ENCODE measurements at regions not wholly inside any gene's neighbourhood (a gene's known extent, or its start where the extent isn't known, plus 50 kb on each side); places are given as distances from the start of the nearest gene placed in this dataset.

DNA sequence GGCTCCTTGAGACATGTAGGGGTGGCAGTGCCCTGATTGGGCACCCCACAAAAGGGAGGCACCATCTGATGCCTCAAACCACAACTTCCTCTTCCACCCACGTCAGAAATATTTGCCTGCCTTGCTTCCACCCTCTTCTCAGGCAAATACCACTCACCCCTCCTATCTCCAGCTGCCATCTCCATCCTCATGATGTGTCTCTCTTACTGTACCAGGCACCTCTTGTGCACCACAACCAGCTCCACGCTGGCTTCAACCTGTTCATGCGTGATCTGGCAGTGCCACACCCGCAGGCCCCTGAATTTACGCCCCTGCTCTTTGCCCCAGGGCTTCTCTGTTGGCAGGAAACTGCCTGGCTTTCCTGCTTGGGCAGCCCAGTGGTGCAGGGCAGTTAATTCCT, 87.8 kb upstream of the HSPA9 start:
- no peak overlapping the region for H3K4me3 ChIP-seq (ENCODE audit: low read depth, low read length)
- no peaks in the 10 kb centered on the region for H3K27me3 ChIP-seq (replicated peaks)
- DNase-seq = no peak
- H3K27ac ChIP-seq = no peak overlapping the region
- in situ Hi-C loops (cut with HindIII; ENCODE audit: low pct_ligation_motif_present, low sequenced_read_pairs) = no loop called here
- TF ChIP-seq, protein P1, sequence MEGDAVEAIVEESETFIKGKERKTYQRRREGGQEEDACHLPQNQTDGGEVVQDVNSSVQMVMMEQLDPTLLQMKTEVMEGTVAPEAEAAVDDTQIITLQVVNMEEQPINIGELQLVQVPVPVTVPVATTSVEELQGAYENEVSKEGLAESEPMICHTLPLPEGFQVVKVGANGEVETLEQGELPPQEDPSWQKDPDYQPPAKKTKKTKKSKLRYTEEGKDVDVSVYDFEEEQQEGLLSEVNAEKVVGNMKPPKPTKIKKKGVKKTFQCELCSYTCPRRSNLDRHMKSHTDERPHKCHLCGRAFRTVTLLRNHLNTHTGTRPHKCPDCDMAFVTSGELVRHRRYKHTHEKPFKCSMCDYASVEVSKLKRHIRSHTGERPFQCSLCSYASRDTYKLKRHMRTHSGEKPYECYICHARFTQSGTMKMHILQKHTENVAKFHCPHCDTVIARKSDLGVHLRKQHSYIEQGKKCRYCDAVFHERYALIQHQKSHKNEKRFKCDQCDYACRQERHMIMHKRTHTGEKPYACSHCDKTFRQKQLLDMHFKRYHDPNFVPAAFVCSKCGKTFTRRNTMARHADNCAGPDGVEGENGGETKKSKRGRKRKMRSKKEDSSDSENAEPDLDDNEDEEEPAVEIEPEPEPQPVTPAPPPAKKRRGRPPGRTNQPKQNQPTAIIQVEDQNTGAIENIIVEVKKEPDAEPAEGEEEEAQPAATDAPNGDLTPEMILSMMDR (IDR thresholded peaks at IDR 0.05; ENCODE audit: low read depth, low read length, missing control alignments) = no peak
- no peaks in the 10 kb centered on the region for H3K36me3 ChIP-seq (replicated peaks)

GRCh38 chr5:138662599-138662998, 87.4 kb upstream of the HSPA9 start:
- no peaks in the 10 kb centered on the region for H3K36me3 ChIP-seq (replicated peaks)
- no peak for DNase-seq
- TF ChIP-seq, protein P1 (IDR thresholded peaks at IDR 0.05; ENCODE audit: low read depth, low read length, missing control alignments) = no peak
- H3K4me3 ChIP-seq (ENCODE audit: low read depth, low read length) = no peak overlapping the region
- in situ Hi-C loops (cut with HindIII; ENCODE audit: low pct_ligation_motif_present, low sequenced_read_pairs) = no loop called here
- no peaks in the 10 kb centered on the region for H3K27me3 ChIP-seq (replicated peaks)
- H3K27ac ChIP-seq = no peak overlapping the region

DNA sequence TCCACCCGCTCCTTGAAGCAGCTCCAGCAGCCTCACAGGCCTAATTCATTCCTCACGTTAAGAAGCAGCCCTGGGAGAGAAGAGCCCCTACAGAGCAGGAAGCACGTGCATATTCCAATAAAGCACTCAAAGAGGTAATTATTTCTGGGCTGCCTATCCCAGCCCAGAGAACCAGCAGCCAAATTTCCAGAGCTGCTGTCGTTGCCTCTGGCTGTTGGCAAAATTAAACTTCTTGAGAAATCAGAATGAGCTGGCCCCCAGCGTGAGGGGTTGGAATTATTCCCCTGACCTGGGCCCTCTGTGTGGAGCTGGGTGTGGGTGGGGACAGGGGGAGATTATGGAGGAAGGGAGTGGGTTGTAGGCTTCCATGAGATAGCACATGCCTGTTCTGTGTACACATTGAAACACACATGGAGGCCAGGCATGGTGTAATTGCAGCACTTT, 86.8 kb upstream of the HSPA9 start:
- DNase-seq = no peak
- TF ChIP-seq, protein P1 (IDR thresholded peaks at IDR 0.05; ENCODE audit: low read depth, low read length, missing control alignments) = no peak
- in situ Hi-C loops (cut with HindIII; ENCODE audit: low pct_ligation_motif_present, low sequenced_read_pairs) = no loop called here
- Histone ChIP-seq H3K36me3 (replicated peaks) (no peaks in the 10 kb centered on the region), H3K27me3 (replicated peaks) (no peaks in the 10 kb centered on the region), H3K27ac (no peak overlapping the region), H3K4me3 (ENCODE audit: low read depth, low read length) (no peak overlapping the region)

GRCh38 chr5:138661291-138661960, 86.2 kb upstream of the HSPA9 start:
- no peaks in the 10 kb centered on the region for H3K36me3 ChIP-seq (replicated peaks)
- in situ Hi-C loops (cut with HindIII; ENCODE audit: low pct_ligation_motif_present, low sequenced_read_pairs) = no loop called here
- TF ChIP-seq, protein P1 (IDR thresholded peaks at IDR 0.05; ENCODE audit: low read depth, low read length, missing control alignments) = no peak
- H3K4me3 ChIP-seq (ENCODE audit: low read depth, low read length) = no peak overlapping the region
- no peak for DNase-seq
- no peaks in the 10 kb centered on the region for H3K27me3 ChIP-seq (replicated peaks)
- no peak overlapping the region for H3K27ac ChIP-seq

DNA sequence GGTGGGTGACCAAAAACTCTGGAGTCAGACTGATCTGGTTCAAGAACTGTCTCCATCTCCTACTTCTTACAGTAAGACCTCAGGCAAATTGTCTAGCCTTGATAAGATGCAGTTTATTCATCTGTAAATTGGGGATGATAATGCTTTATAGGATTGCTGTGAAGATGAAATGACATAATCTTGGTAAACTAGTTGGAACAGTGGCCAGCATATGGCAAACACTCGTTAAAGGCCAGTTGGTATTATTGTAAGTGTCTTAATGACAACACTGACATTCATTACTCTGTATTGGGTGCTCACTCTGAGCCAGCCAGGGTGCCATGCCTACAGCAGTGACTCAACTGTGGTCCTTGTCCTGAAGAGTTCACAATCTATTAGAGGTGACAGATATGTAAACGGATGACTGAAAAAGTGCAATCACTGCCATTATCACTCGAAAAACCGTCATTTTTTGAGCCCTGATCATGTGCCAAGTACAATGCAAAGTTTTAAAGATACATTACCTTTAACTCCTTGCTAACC, 84.9 kb upstream of the HSPA9 start:
- H3K36me3 ChIP-seq (replicated peaks) = no peaks in the 10 kb centered on the region
- H3K27me3 ChIP-seq (replicated peaks) = no peaks in the 10 kb centered on the region
- in situ Hi-C loops (cut with HindIII; ENCODE audit: low pct_ligation_motif_present, low sequenced_read_pairs) = no loop called here

More for the DNA sequence above, 84.9 kb upstream of the HSPA9 start:
- Histone ChIP-seq H3K27ac (no peak overlapping the region), H3K4me3 (ENCODE audit: low read depth, low read length) (no peak overlapping the region)
- no peak for DNase-seq
- TF ChIP-seq, protein P1 (IDR thresholded peaks at IDR 0.05; ENCODE audit: low read depth, low read length, missing control alignments) = no peak
